GM21390 (cell line): ENCODE measurements at regions not wholly inside any gene's neighbourhood (a gene's known extent, or its start where the extent isn't known, plus 50 kb on each side); places are given as distances from the start of the nearest gene placed in this dataset.
"Not testable (repeated sequence)": the region's sequence is repeated elsewhere in the genome, so short reads cannot be mapped to it uniquely, and the experiment has no call there.

Experiments
- ATAC-seq: cut with Tn5 transposase; IDR thresholded peaks from one replicate; pipeline ENCODE4 v1.9.1; 2021; ENCODE audit not compliant: unreplicated experiment

- ATAC-seq = no peak
Observed at GRCh38 chr4:82248903-82249632, 124.7 kb downstream of the HNRNPD start.

GRCh38 chr4:82247629-82248028, 126.2 kb downstream of the HNRNPD start:
- no peak for ATAC-seq

GRCh38 chr4:82247171-82247570, 126.6 kb downstream of the HNRNPD start:
- no peak for ATAC-seq

- ATAC-seq = no peak
Observed at GRCh38 chr4:82241534-82241933, 132.3 kb downstream of the HNRNPD start.

- ATAC-seq = no peak
Observed at GRCh38 chr4:82240410-82240809, 133.4 kb downstream of the HNRNPD start.

- ATAC-seq = not testable (repeated sequence)
Observed at GRCh38 chr4:82237142-82237541, 136.6 kb downstream of the HNRNPD start.

- ATAC-seq = no peak
Observed at GRCh38 chr4:82235346-82235745, 138.4 kb downstream of the HNRNPD start.

- ATAC-seq = no peak
Observed at GRCh38 chr4:82232891-82233290, 140.9 kb downstream of the HNRNPD start.

GRCh38 chr4:82231806-82232205, 142.0 kb downstream of the HNRNPD start:
- no peak for ATAC-seq

GRCh38 chr4:82230306-82230705, 143.5 kb downstream of the HNRNPD start:
- no peak for ATAC-seq

GRCh38 chr4:82225030-82225429, 148.8 kb downstream of the HNRNPD start:
- no peak for ATAC-seq

GRCh38 chr4:82223715-82224114, 150.1 kb downstream of the HNRNPD start:
- peak; percentile 54 for ATAC-seq

GRCh38 chr4:82219346-82219745, 154.4 kb downstream of the HNRNPD start:
- no peak for ATAC-seq

- ATAC-seq = no peak
Observed at GRCh38 chr4:82217986-82218715, 155.6 kb downstream of the HNRNPD start.

- ATAC-seq = no peak
Observed at GRCh38 chr4:82216219-82216618, 157.6 kb downstream of the HNRNPD start.

- no peak for ATAC-seq
Observed at GRCh38 chr4:82215800-82216199, 158.0 kb downstream of the HNRNPD start.

GRCh38 chr4:82215039-82215438, 158.8 kb downstream of the HNRNPD start:
- ATAC-seq = no peak

- ATAC-seq = no peak
Observed at GRCh38 chr4:82213485-82214417, 160.0 kb downstream of the HNRNPD start.

GRCh38 chr4:82201805-82202641, 171.8 kb downstream of the HNRNPD start:
- ATAC-seq = no peak

GRCh38 chr4:82201303-82201702, 172.5 kb downstream of the HNRNPD start:
- no peak for ATAC-seq

GRCh38 chr4:82200046-82200445, 173.7 kb downstream of the HNRNPD start:
- no peak for ATAC-seq
